Urinary bladder (tissue), 3 donors: ENCODE measurements at regions not wholly inside any gene's neighbourhood (a gene's known extent, or its start where the extent isn't known, plus 50 kb on each side); places are given as distances from the start of the nearest gene placed in this dataset.
"Not testable (repeated sequence)": the region's sequence is repeated elsewhere in the genome, so short reads cannot be mapped to it uniquely, and the experiment has no call there.

Experiments
- DNase-seq: peaks from one replicate; pipeline ENCODE4 v3.0.0-alpha.2; 2015; ENCODE audit errors: extremely low spot score
- H3K27ac ChIP-seq: one replicate; pipeline ENCODE4 v1.5.1; 2013; ENCODE audit warnings: low read depth, mild to moderate bottlenecking, moderate library complexity
- H3K36me3 ChIP-seq: one replicate; pipeline ENCODE4 v1.6.1; 2013; ENCODE audit warnings: mild to moderate bottlenecking, moderate library complexity; ENCODE audit not compliant: insufficient read depth
- H3K4me1 ChIP-seq: one replicate; pipeline ENCODE4 v1.6.1; 2013; ENCODE audit warnings: mild to moderate bottlenecking, moderate library complexity; ENCODE audit not compliant: insufficient read depth
- H3K4me3 ChIP-seq: one replicate; pipeline ENCODE4 v1.5.1; 2013; ENCODE audit warnings: low read depth, low read length
- WGBS: extraction: QIAGEN DNeasy Blood & Tissue Kit; methylation state at CpG from one replicate; pipeline ENCODE4 v1.1.7; 2013; 5-methylcytosine and 5-hydroxymethylcytosine counted together
- donor health status: healthy with polysubstance abuse.
- donor health status: healthy.

DNA sequence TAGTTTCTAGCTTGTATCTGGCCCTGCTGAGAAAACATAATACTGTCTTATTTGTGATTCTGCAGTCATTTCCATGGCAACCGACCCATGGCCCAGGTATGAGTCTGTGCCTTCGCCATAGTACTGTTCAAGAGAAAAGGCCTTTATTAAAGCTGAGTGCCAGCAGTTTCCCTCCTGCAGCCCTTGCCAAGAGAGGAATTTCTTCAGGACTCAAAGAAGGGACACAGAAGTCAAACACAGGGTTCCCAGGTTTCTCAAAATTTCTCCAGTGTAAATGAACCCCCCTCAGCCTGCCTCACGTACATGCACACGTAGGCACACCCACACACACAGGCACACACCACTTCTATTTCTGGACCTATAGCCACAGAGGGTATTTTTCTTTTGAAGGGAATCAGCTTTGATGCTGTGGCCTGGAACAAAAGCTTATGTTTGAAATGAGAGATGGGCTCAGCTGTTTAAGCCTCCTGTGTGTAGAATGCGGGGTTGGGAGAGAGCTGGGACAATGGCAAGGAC, 269.2 kb downstream of the PDCD6IP start:
- no peak for DNase-seq
- WGBS = 74% methylated on average over 5 of the region's 5 CpGs
- no peaks in the 10 kb centered on the region for H3K4me1 ChIP-seq

DNA sequence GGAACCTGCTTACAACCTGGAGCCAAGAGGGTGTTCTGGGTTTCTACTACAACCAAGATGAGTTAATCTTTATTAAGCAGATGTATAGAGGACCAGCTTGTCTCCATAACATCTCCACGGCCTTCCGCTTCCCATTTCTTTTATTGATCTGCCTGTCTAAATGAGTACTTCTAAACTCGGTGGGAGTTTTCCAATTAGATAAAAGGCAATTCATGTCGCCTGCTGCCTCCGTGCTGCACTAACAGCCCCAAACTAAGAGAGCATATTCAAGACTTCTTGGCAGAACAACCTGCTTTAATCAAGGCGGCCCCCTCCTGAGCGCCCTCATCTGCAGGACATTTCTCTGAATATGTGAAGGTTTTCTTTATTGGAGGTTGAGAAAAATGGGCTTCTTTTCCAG, 270.1 kb downstream of the PDCD6IP start:
- H3K27ac ChIP-seq = no peak overlapping the region
- no peaks in the 10 kb centered on the region for H3K4me1 ChIP-seq
- H3K4me3 ChIP-seq = no peak overlapping the region
- WGBS = 84% methylated on average over 7 of the region's 7 CpGs
- DNase-seq = no peak
- H3K36me3 ChIP-seq = no peaks in the 10 kb centered on the region

More for the DNA sequence above, 269.2 kb downstream of the PDCD6IP start:
- Histone ChIP-seq H3K4me3 (no peak overlapping the region), H3K27ac (no peak overlapping the region), H3K36me3 (no peaks in the 10 kb centered on the region)

DNA sequence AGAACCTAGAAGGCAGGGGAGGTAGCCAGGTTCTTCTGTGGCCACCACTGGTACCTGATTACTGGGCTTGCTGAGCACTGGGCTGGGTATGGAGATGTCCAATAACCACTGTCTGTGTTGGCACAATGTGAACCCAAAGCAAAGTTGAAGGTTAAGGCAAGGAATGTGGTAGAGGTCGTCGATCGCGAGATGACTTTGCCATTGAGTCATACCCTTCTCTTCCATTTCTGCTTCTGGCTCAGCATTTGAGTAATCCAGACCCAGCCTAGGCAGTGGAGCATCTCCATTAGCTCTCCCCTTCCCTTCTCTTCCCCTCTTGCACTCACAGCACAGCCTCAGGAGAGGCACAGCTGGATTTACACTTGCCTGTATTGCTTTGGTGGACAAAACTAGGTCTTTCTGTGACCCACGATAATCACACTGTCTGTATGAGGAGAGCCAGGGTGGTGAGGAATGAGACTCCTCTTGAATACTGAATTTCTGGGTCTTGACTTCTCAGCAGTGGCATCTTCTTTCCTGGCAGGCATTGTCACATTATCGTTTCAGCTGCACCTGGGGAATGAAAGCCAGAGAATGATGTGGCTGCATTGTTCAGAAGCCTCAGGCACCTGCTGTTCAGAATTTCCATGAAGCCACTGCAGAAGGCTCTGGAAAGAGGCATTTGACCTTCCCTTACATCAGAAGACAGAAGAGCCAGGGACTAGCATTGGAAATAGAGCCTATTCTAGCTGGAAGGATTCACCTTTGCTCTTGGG, 272.6 kb downstream of the PDCD6IP start:
- no peaks in the 10 kb centered on the region for H3K4me1 ChIP-seq
- no peak overlapping the region for H3K27ac ChIP-seq
- H3K4me3 ChIP-seq = no peak overlapping the region
- no peak for DNase-seq
- no peaks in the 10 kb centered on the region for H3K36me3 ChIP-seq
- 86% methylated on average over 6 of the region's 6 CpGs for WGBS

DNA sequence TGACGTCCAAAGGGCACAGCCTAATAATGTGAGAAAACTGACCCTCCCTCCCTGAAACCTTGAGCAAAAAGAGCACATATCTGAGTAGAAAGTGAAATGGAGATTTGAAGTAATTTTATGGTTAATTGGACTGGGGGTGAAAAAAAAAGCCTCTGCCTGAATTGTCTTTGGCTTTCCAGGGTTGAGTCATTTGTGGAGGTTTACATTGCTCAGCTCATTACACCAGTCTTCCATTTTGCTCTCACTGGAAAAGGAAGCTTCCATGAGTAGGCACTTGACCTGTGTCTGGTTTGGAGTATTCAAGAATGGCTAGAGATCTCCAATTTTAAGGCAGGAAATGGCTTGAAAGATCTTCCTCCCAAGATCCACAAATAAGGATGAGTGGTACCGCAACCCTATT, 273.9 kb downstream of the PDCD6IP start:
- DNase-seq = no peak

DNA sequence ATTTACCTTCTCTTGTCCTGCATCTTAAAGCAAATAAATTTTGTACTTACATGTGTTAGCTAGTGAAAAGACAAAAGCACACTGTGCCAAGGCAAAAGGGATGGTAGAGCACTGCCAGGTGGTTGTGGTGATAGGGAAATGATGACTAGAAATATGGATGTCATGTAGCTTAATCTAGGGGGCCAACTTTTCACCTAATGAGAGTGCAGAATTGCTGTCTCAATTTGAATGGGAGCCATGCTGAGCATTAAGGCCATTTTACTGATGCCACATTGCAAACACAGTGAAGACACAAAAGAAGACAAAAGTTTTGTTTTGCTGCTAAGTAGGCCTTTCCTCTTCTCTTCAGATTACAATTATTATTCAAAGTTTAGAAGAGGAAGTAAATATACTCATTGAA, 274.7 kb downstream of the PDCD6IP start:
- DNase-seq = no peak
- Histone ChIP-seq H3K27ac (no peak overlapping the region), H3K4me3 (no peak overlapping the region), H3K36me3 (no peaks in the 10 kb centered on the region), H3K4me1 (no peaks in the 10 kb centered on the region)

More for the DNA sequence above, 273.9 kb downstream of the PDCD6IP start:
- no peak overlapping the region for H3K4me3 ChIP-seq
- 88% methylated on average over 2 of the region's 2 CpGs for WGBS
- no peak overlapping the region for H3K27ac ChIP-seq
- no peaks in the 10 kb centered on the region for H3K4me1 ChIP-seq
- no peaks in the 10 kb centered on the region for H3K36me3 ChIP-seq

DNA sequence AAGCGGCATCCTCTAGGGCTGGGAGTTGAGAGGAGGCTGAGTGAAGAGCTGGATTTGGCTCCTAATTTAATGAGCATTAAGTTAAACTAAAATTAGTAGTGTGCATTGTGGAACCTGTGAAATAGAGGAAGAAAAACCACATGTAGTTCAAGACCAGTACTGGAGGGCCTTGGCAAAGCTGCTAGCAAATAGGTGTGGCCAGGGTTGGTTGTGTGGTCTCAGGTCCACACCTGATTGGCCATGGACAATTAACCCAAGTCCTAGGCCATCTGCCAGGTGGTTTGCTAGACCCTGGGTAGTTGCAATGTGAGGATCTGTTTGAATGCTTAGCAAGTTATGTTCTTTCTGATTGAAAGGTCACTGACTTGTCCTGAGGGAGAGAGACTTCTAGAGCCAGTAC, 275.5 kb downstream of the PDCD6IP start:
- H3K4me1 ChIP-seq = no peaks in the 10 kb centered on the region
- DNase-seq = no peak
- H3K4me3 ChIP-seq = no peak overlapping the region
- WGBS = 92% methylated on average over 1 of the region's 1 CpG
- H3K27ac ChIP-seq = no peak overlapping the region
- no peaks in the 10 kb centered on the region for H3K36me3 ChIP-seq

DNA sequence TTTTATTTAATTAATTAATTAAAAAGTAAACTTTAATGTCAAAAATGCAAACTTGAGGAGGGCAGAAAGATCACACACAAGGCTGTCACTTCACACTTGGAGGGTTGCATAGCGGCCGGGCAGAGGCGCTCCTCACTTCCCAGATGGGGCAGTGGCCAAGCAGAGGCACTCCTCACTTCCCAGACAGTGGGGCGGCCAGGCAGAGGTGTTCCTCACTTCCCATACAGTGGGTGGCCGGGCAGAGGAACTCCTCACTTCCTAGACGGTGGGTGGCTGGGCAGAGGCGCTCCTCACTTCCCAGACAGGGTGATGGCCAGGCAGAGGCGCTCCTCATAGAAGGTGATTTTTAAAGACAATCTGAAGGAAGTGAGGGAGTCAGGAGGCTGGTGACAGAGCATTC, 277.5 kb downstream of the PDCD6IP start:
- 90% methylated on average over 8 of the region's 8 CpGs for WGBS
- Histone ChIP-seq H3K27ac (no peak overlapping the region), H3K36me3 (no peaks in the 10 kb centered on the region), H3K4me3 (no peak overlapping the region), H3K4me1 (no peaks in the 10 kb centered on the region)
- DNase-seq = no peak

DNA sequence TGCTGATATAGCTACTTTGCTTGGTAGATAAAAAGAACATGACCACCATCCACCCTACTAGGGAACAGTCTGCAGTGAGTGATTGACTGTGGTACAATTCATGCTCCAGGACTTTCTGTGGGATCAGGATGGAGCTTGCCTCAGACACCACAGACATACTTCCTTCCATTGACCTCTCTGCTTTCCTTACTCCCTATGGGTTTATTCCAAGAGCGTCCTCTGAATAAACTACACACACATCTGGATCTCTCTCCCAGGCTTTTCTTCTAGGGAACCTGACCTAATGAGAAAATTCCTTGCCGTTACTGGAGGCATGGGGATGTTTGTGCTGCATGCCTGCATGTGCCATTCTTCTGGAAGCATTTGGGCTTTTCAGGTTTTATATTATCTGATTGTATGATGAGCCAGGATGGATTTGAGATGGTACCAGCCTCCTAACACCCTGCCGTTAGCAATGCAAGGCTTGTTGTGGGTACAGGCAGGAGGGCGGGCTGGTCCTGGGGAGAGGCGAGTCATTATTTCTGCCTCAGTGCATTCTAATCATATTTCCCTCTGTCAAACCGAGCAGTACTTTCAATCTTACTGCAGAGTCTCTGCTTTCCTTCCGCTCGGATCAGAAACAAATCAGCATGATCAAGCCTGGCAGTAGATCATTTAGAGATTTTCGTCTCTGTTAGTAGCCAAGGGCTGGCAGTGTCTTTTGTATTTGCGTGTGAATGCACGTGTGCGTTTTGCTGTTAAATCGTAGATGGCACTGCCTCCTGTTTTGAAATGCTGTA, 279.2 kb downstream of the PDCD6IP start:
- DNase-seq = no peak
- Histone ChIP-seq H3K4me1 (no peaks in the 10 kb centered on the region), H3K4me3 (no peak overlapping the region), H3K36me3 (no peaks in the 10 kb centered on the region), H3K27ac (no peak overlapping the region)
- WGBS = 78% methylated on average over 13 of the region's 13 CpGs

DNA sequence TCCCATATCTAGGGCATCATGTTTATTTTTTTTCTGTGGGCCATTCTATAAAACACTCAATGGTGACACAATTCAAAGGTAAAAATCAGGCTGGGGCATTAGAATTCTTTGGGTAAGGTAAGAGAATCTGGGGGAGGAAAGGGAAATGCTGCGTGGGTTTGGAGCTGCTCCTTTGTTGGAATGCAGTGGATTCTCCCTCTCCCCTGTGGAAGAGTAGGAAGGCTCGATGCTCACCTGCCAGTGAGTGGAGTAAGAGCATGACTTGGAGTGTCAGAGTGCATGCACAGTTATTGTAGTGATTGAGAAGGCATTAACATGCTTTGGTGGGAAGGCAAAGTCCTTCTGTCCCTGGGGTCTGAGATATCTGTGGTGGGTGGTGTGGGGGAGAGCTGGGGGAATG, 280.0 kb downstream of the PDCD6IP start:
- 63% methylated on average over 2 of the region's 2 CpGs for WGBS
- no peaks in the 10 kb centered on the region for H3K36me3 ChIP-seq
- H3K4me1 ChIP-seq = no peaks in the 10 kb centered on the region

DNA sequence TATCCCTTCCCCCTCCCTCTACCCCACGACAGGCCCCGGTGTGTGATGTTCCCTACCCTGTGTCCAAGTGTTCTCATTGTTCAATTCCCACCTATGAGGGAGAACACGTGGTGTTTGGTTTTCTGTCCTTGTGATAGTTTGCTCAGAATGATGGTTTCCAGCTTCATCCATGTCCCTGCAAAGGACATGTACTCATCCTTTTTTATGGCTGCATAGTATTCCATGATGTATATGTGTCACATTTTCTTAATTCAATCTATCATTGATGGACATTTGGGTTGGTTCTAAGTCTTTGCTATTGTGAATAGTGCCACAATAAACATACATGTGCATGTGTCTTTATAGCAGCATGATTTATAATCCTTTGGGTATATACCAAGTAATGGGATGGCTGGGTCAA, 281.4 kb downstream of the PDCD6IP start:
- DNase-seq, H3K36me3 ChIP-seq, H3K4me1 ChIP-seq, H3K4me3 ChIP-seq, H3K27ac ChIP-seq: not testable (repeated sequence)
- 91% methylated on average over 3 of the region's 3 CpGs for whole genome bisulfite sequencing

More for the DNA sequence above, 280.0 kb downstream of the PDCD6IP start:
- H3K27ac ChIP-seq = no peak overlapping the region
- H3K4me3 ChIP-seq = no peak overlapping the region
- no peak for DNase-seq

DNA sequence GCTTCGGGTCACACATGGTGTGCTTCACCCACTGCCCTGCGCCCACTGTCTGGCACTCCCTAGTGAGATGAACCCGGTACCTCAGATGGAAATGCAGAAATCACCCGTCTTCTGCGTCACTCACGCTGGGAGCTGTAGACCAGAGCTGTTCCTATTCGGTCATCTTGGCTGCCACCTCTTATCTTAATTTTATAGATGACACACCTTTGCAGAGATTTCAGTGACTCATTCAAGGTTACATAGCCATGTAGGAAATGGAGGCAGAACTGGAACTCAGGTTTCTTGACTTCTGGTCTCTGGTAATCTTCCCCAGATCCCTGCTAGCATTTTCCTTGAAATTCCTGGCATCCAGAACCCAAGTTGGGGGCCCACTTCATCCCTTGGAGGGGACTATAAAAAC, 291.9 kb downstream of the PDCD6IP start:
- 92% methylated on average over 7 of the region's 7 CpGs for WGBS
- H3K4me1 ChIP-seq, H3K36me3 ChIP-seq: not testable (repeated sequence)

DNA sequence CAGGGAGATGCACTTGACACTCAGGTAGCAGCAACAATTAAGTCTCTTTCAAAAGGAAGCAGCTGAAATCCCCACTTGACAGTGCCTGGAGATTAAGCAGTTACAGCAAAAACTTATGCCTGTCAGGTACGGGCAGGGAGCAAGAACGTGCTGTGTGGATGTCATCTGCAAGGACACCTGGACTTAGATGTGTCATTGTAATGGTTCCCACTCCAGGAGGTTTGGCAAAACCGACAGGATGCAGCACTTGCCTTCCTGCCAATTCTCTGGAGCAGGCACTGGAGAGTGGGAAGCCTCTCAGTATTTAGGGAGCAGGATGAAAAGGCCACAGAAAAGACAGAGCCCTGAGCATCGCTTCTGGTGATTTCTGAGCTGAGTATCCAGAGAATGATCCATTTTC, 292.4 kb downstream of the PDCD6IP start:
- H3K4me1 ChIP-seq = no peaks in the 10 kb centered on the region
- WGBS = 61% methylated on average over 4 of the region's 4 CpGs
- no peak for DNase-seq

More for the DNA sequence above, 291.9 kb downstream of the PDCD6IP start:
- not testable (repeated sequence) for H3K4me3 ChIP-seq, DNase-seq, H3K27ac ChIP-seq

DNA sequence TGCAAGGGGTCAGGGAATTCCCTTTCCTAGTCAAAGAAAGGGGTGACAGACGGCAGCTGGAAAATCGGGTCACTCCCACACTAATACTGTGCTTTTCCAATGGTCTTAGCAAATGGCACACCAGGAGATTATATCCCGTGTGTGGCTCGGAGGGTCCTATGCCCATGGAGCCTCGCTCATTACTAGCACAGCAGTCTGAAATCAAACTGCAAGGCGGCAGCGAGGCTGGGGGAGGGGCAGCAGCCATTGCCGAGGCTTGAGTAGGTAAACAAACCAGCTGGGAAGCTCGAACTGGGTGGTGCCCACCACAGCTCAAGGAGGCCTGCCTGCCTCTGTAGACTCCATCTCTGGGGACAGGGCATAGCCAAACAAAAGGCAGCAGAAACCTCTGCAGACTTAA, 295.9 kb downstream of the PDCD6IP start:
- not testable (repeated sequence) for H3K4me3 ChIP-seq, H3K27ac ChIP-seq, H3K36me3 ChIP-seq, H3K4me1 ChIP-seq, DNase-seq
- 90% methylated on average over 9 of the region's 9 CpGs for WGBS

More for the DNA sequence above, 292.4 kb downstream of the PDCD6IP start:
- Histone ChIP-seq H3K27ac (no peak overlapping the region), H3K4me3 (no peak overlapping the region), H3K36me3 (no peaks in the 10 kb centered on the region)

DNA sequence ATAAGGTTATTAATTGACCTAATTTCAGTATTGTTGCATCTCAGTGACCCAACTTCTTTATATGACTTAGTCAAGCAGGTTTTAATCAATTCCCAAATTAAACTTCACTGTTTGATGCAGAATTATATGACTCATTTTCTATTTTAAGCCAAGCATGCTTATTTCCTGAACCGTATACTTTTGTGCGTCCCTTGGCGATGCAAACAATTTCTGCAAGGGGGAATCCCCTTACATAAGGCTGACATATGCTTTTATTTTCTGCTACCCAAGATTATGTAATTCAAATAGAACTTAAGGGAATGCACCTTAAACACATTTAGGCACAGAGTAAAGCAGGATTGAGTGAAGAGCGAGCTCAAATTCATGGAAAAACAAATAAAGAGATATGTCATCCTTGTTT, 303.9 kb downstream of the PDCD6IP start:
- WGBS = 53% methylated on average over 4 of the region's 4 CpGs
- no peak overlapping the region for H3K4me3 ChIP-seq
- H3K36me3 ChIP-seq = no peaks in the 10 kb centered on the region
- DNase-seq = no peak
- H3K4me1 ChIP-seq = no peaks in the 10 kb centered on the region
- H3K27ac ChIP-seq = no peak overlapping the region
